ENCODE measurements at regions not wholly inside any gene's neighbourhood (a gene's known extent, or its start where the extent isn't known, plus 50 kb on each side); places are given as distances from the start of the nearest gene placed in this dataset.

- intact Hi-C loops (cut with micrococcal nuclease; ENCODE audit: unreplicated experiment), result no loop called here
- BruUV-seq (replicated peaks), result no TSS peak
- no peaks in the 10 kb centered on the region for H3K9me3 ChIP-seq (ENCODE audit: low read depth, low read length, poor library complexity, severe bottlenecking)
- H3K4me3 ChIP-seq (ENCODE audit: low read depth, low read length, poor library complexity, severe bottlenecking), result no peak overlapping the region
- ChIA-PET CTCF (no interaction called here), POLR2A (ENCODE audit: low non-redundant PET) (no interaction called here)
- no peaks in the 10 kb centered on the region for H3K4me1 ChIP-seq (ENCODE audit: insufficient read depth, low read length, poor library complexity, severe bottlenecking)
- H3K27me3 ChIP-seq (replicated peaks; ENCODE audit: insufficient read depth, low read depth, low read length, poor library complexity), result no peaks in the 10 kb centered on the region
- no peak for DNase-seq (ENCODE audit: low spot score)
- H3K27ac ChIP-seq (ENCODE audit: low read depth, low read length, poor library complexity, severe bottlenecking), result no peak overlapping the region
- no peak for TF ChIP-seq EZH2 (IDR thresholded peaks at IDR 0.05; ENCODE audit: borderline replicate concordance, low read depth, low read length, poor library complexity, severe bottlenecking)
- no peak for TF ChIP-seq CTCF (conservative IDR thresholded peaks at IDR 0.05; ENCODE audit: low read depth, low read length)
- H3K36me3 ChIP-seq (ENCODE audit: insufficient read depth, low read length, poor library complexity, severe bottlenecking), result no peaks in the 10 kb centered on the region
These were observed 498.1 kb upstream of the FSTL5 start for GRCh38 chr4:162661913-162662312.

GRCh38 chr4:162659716-162660115 lies 495.9 kb upstream of the FSTL5 start:
- Histone ChIP-seq H3K4me1 (ENCODE audit: insufficient read depth, low read length, poor library complexity, severe bottlenecking) (no peaks in the 10 kb centered on the region), H3K4me3 (ENCODE audit: low read depth, low read length, poor library complexity, severe bottlenecking) (no peak overlapping the region), H3K36me3 (ENCODE audit: insufficient read depth, low read length, poor library complexity, severe bottlenecking) (no peaks in the 10 kb centered on the region), H3K27me3 (replicated peaks; ENCODE audit: insufficient read depth, low read depth, low read length, poor library complexity) (no peaks in the 10 kb centered on the region), H3K27ac (ENCODE audit: low read depth, low read length, poor library complexity, severe bottlenecking) (no peak overlapping the region), H3K9me3 (ENCODE audit: low read depth, low read length, poor library complexity, severe bottlenecking) (no peaks in the 10 kb centered on the region)
- intact Hi-C loops (cut with micrococcal nuclease; ENCODE audit: unreplicated experiment), result no loop called here
- DNase-seq (ENCODE audit: low spot score), result no peak
- CTCF ChIA-PET, result no interaction called here
- no TSS peak for BruUV-seq (replicated peaks)
- POLR2A ChIA-PET (ENCODE audit: low non-redundant PET), result no interaction called here
- TF ChIP-seq CTCF (conservative IDR thresholded peaks at IDR 0.05; ENCODE audit: low read depth, low read length), result no peak
- TF ChIP-seq EZH2 (IDR thresholded peaks at IDR 0.05; ENCODE audit: borderline replicate concordance, low read depth, low read length, poor library complexity, severe bottlenecking), result no peak

GRCh38 chr4:162657966-162658365 lies 494.2 kb upstream of the FSTL5 start:
- TF ChIP-seq EZH2 (IDR thresholded peaks at IDR 0.05; ENCODE audit: borderline replicate concordance, low read depth, low read length, poor library complexity, severe bottlenecking) (no peak), CTCF (conservative IDR thresholded peaks at IDR 0.05; ENCODE audit: low read depth, low read length) (no peak)
- intact Hi-C loops (cut with micrococcal nuclease; ENCODE audit: unreplicated experiment), result no loop called here
- ChIA-PET CTCF (no interaction called here), POLR2A (ENCODE audit: low non-redundant PET) (no interaction called here)
- no peaks in the 10 kb centered on the region for H3K27me3 ChIP-seq (replicated peaks; ENCODE audit: insufficient read depth, low read depth, low read length, poor library complexity)
- no peak overlapping the region for H3K4me3 ChIP-seq (ENCODE audit: low read depth, low read length, poor library complexity, severe bottlenecking)
- no peaks in the 10 kb centered on the region for H3K9me3 ChIP-seq (ENCODE audit: low read depth, low read length, poor library complexity, severe bottlenecking)
- no peaks in the 10 kb centered on the region for H3K4me1 ChIP-seq (ENCODE audit: insufficient read depth, low read length, poor library complexity, severe bottlenecking)
- DNase-seq (ENCODE audit: low spot score), result no peak
- H3K27ac ChIP-seq (ENCODE audit: low read depth, low read length, poor library complexity, severe bottlenecking), result no peak overlapping the region
- no peaks in the 10 kb centered on the region for H3K36me3 ChIP-seq (ENCODE audit: insufficient read depth, low read length, poor library complexity, severe bottlenecking)
- no TSS peak for BruUV-seq (replicated peaks)

Measured in A673 (cell line).